Stimulated activated naive B cell treated with anti-CD40 and anti-IgM and Interleukin-4, amounts not matched to agents 10 μg/mL and 1 μg/mL and 100 μg/mL, for 72 hours (primary cell): ENCODE measurements at regions not wholly inside any gene's neighbourhood (a gene's known extent, or its start where the extent isn't known, plus 50 kb on each side); places are given as distances from the start of the nearest gene placed in this dataset.

Source experiments
- ATAC-seq, 2 donors: fragments of 150-1000 bp; cut with Tn5 transposase; replicated peaks; 2 replicates each; pipeline ENCODE4 v1.10.0; 2021; ENCODE audit warnings: moderate library complexity in 1 of 2
- DNase-seq: peaks from one replicate; pipeline ENCODE4 v3.0.0; 2021
- H3K27ac Mint-ChIP-seq: one replicate; pipeline ENCODE4 v1.8.0; 2022; ENCODE audit warnings: mild to moderate bottlenecking, mixed read lengths
- H3K27me3 Mint-ChIP-seq, 2 donors: one replicate each; pipeline ENCODE4 v1.8.0; 2022; ENCODE audit warnings: mixed read lengths in 2 of 2
- H3K36me3 Mint-ChIP-seq, 2 donors: one replicate each; pipeline ENCODE4 v1.8.0; 2022; ENCODE audit warnings: mixed read lengths in 2 of 2, mild to moderate bottlenecking in 1 of 2
- H3K4me1 Mint-ChIP-seq, 2 donors: one replicate each; pipeline ENCODE4 v1.8.0; 2022; ENCODE audit warnings: mixed read lengths in 2 of 2, mild to moderate bottlenecking in 1 of 2
- H3K4me3 Mint-ChIP-seq, 2 donors: one replicate each; pipeline ENCODE4 v1.8.0; 2022; ENCODE audit warnings: mild to moderate bottlenecking in 2 of 2, mixed read lengths in 2 of 2, moderate library complexity in 1 of 2
- H3K9me3 Mint-ChIP-seq, 2 donors: one replicate each; pipeline ENCODE4 v1.8.0; 2022; ENCODE audit warnings: mixed read lengths in 2 of 2, mild to moderate bottlenecking in 1 of 2

- H3K9me3 Mint-ChIP-seq: peaks cover 4 to 5% of the 10 kb centered on the region in 2 donors
- H3K4me3 Mint-ChIP-seq: no peak overlapping the region
Measured at GRCh38 chr10:105398202-105398601, 757.1 kb downstream of the SORCS3 start.

GRCh38 chr10:105391670-105392351, 750.7 kb downstream of the SORCS3 start:
- Mint-ChIP-seq H3K27ac (no peak overlapping the region), H3K36me3 (no peaks in the 10 kb centered on the region), H3K27me3 (no peaks in the 10 kb centered on the region), H3K4me1 (no peaks in the 10 kb centered on the region), H3K4me3 (no peak overlapping the region), H3K9me3 (peaks cover 0 to 3% of the 10 kb centered on the region in 2 donors)
- no peak for DNase-seq
- ATAC-seq: no peak

More at GRCh38 chr10:105398202-105398601, 757.1 kb downstream of the SORCS3 start:
- Mint-ChIP-seq H3K4me1 (no peaks in the 10 kb centered on the region), H3K27me3 (no peaks in the 10 kb centered on the region), H3K27ac (no peak overlapping the region), H3K36me3 (no peaks in the 10 kb centered on the region)
- no peak for ATAC-seq
- DNase-seq: no peak

GRCh38 chr10:105387971-105388370, 746.9 kb downstream of the SORCS3 start:
- Mint-ChIP-seq H3K27me3 (no peaks in the 10 kb centered on the region), H3K9me3 (peaks cover 0 to 3% of the 10 kb centered on the region in 2 donors), H3K4me3 (no peak overlapping the region), H3K4me1 (no peaks in the 10 kb centered on the region), H3K36me3 (no peaks in the 10 kb centered on the region), H3K27ac (no peak overlapping the region)
- no peak for DNase-seq
- ATAC-seq: no peak

- no peaks in the 10 kb centered on the region for H3K36me3 Mint-ChIP-seq
- ATAC-seq: no peak
- H3K27me3 Mint-ChIP-seq: no peaks in the 10 kb centered on the region
- no peaks in the 10 kb centered on the region for H3K4me1 Mint-ChIP-seq
- H3K9me3 Mint-ChIP-seq: no peaks in the 10 kb centered on the region
- H3K4me3 Mint-ChIP-seq: no peak overlapping the region
- no peak overlapping the region for H3K27ac Mint-ChIP-seq
- no peak for DNase-seq
Measured at GRCh38 chr10:105383978-105384377, 742.9 kb downstream of the SORCS3 start.

- Mint-ChIP-seq H3K9me3 (peaks cover 4 to 7% of the 10 kb centered on the region in 2 donors), H3K27ac (no peak overlapping the region), H3K36me3 (no peaks in the 10 kb centered on the region), H3K4me1 (no peaks in the 10 kb centered on the region), H3K4me3 (no peak overlapping the region), H3K27me3 (no peaks in the 10 kb centered on the region)
- DNase-seq (no peak), ATAC-seq (no peak)
Measured at GRCh38 chr10:105370692-105371091, 729.6 kb downstream of the SORCS3 start.

- Mint-ChIP-seq H3K36me3 (no peaks in the 10 kb centered on the region), H3K4me1 (no peaks in the 10 kb centered on the region), H3K27me3 (no peaks in the 10 kb centered on the region), H3K9me3 (peaks cover 3 to 6% of the 10 kb centered on the region in 2 donors), H3K27ac (no peak overlapping the region), H3K4me3 (no peak overlapping the region)
- DNase-seq (no peak), ATAC-seq (no peak)
Measured at GRCh38 chr10:105359708-105360107, 718.6 kb downstream of the SORCS3 start.

GRCh38 chr10:105358911-105359310, 717.8 kb downstream of the SORCS3 start:
- no peak overlapping the region for H3K27ac Mint-ChIP-seq
- no peaks in the 10 kb centered on the region for H3K27me3 Mint-ChIP-seq
- H3K9me3 Mint-ChIP-seq: peaks cover 3 to 4% of the 10 kb centered on the region in 2 donors
- H3K4me1 Mint-ChIP-seq: no peaks in the 10 kb centered on the region
- DNase-seq (no peak), ATAC-seq (no peak)
- H3K4me3 Mint-ChIP-seq: no peak overlapping the region
- H3K36me3 Mint-ChIP-seq: no peaks in the 10 kb centered on the region

- no peak overlapping the region for H3K4me3 Mint-ChIP-seq
Measured at GRCh38 chr10:105356626-105357025, 715.5 kb downstream of the SORCS3 start.

GRCh38 chr10:105354010-105354409, 712.9 kb downstream of the SORCS3 start:
- no peak overlapping the region for H3K4me3 Mint-ChIP-seq
- no peaks in the 10 kb centered on the region for H3K4me1 Mint-ChIP-seq
- no peaks in the 10 kb centered on the region for H3K36me3 Mint-ChIP-seq
- H3K27ac Mint-ChIP-seq: no peak overlapping the region
- DNase-seq (no peak), ATAC-seq (no peak)
- H3K9me3 Mint-ChIP-seq: peaks cover 1 to 3% of the 10 kb centered on the region in 2 donors
- H3K27me3 Mint-ChIP-seq: no peaks in the 10 kb centered on the region

More at GRCh38 chr10:105356626-105357025, 715.5 kb downstream of the SORCS3 start:
- H3K36me3 Mint-ChIP-seq: no peaks in the 10 kb centered on the region
- no peaks in the 10 kb centered on the region for H3K4me1 Mint-ChIP-seq
- peaks cover 3% of the 10 kb centered on the region in 2 donors for H3K9me3 Mint-ChIP-seq
- H3K27me3 Mint-ChIP-seq: no peaks in the 10 kb centered on the region
- ATAC-seq (no peak), DNase-seq (no peak)
- H3K27ac Mint-ChIP-seq: no peak overlapping the region

GRCh38 chr10:105352827-105353226, 711.7 kb downstream of the SORCS3 start:
- Mint-ChIP-seq H3K4me1 (no peaks in the 10 kb centered on the region), H3K27me3 (no peaks in the 10 kb centered on the region), H3K36me3 (no peaks in the 10 kb centered on the region), H3K4me3 (no peak overlapping the region), H3K27ac (no peak overlapping the region), H3K9me3 (peaks cover 0 to 3% of the 10 kb centered on the region in 2 donors)
- ATAC-seq: no peak
- no peak for DNase-seq

GRCh38 chr10:105352281-105352680, 711.2 kb downstream of the SORCS3 start:
- no peak overlapping the region for H3K4me3 Mint-ChIP-seq
- H3K27me3 Mint-ChIP-seq: no peaks in the 10 kb centered on the region
- ATAC-seq: no peak
- peaks cover 0 to 3% of the 10 kb centered on the region in 2 donors for H3K9me3 Mint-ChIP-seq
- H3K27ac Mint-ChIP-seq: no peak overlapping the region
- DNase-seq: no peak
- no peaks in the 10 kb centered on the region for H3K36me3 Mint-ChIP-seq
- no peaks in the 10 kb centered on the region for H3K4me1 Mint-ChIP-seq

GRCh38 chr10:105351187-105351586, 710.1 kb downstream of the SORCS3 start:
- Mint-ChIP-seq H3K27me3 (no peaks in the 10 kb centered on the region), H3K4me3 (no peak overlapping the region), H3K27ac (no peak overlapping the region), H3K4me1 (no peaks in the 10 kb centered on the region), H3K36me3 (no peaks in the 10 kb centered on the region), H3K9me3 (peaks cover 0 to 3% of the 10 kb centered on the region in 2 donors)
- no peak for DNase-seq
- ATAC-seq: no peak

- no peaks in the 10 kb centered on the region for H3K27me3 Mint-ChIP-seq
- H3K4me3 Mint-ChIP-seq: no peak overlapping the region
- no peak overlapping the region for H3K27ac Mint-ChIP-seq
- no peaks in the 10 kb centered on the region for H3K36me3 Mint-ChIP-seq
- ATAC-seq: no peak
- H3K4me1 Mint-ChIP-seq: no peaks in the 10 kb centered on the region
- no peaks in the 10 kb centered on the region for H3K9me3 Mint-ChIP-seq
- DNase-seq: no peak
Measured at GRCh38 chr10:105347487-105347886, 706.4 kb downstream of the SORCS3 start.

GRCh38 chr10:105342606-105343005, 701.5 kb downstream of the SORCS3 start:
- DNase-seq (no peak), ATAC-seq (no peak)
- H3K4me1 Mint-ChIP-seq: no peaks in the 10 kb centered on the region
- peaks cover 0 to 1% of the 10 kb centered on the region in 2 donors for H3K9me3 Mint-ChIP-seq
- H3K27ac Mint-ChIP-seq: no peak overlapping the region
- H3K27me3 Mint-ChIP-seq: no peaks in the 10 kb centered on the region
- no peaks in the 10 kb centered on the region for H3K36me3 Mint-ChIP-seq
- no peak overlapping the region for H3K4me3 Mint-ChIP-seq

GRCh38 chr10:105339669-105340068, 698.6 kb downstream of the SORCS3 start:
- ATAC-seq: no peak

More at GRCh38 chr10:105339669-105340068, 698.6 kb downstream of the SORCS3 start:
- Mint-ChIP-seq H3K27me3 (no peaks in the 10 kb centered on the region), H3K27ac (no peak overlapping the region), H3K4me1 (no peaks in the 10 kb centered on the region), H3K4me3 (no peak overlapping the region), H3K9me3 (peaks cover 1 to 4% of the 10 kb centered on the region in 2 donors), H3K36me3 (no peaks in the 10 kb centered on the region)
- DNase-seq: no peak
